ENCODE measurements at regions not wholly inside any gene's neighbourhood (a gene's known extent, or its start where the extent isn't known, plus 50 kb on each side); places are given as distances from the start of the nearest gene placed in this dataset.

DNA sequence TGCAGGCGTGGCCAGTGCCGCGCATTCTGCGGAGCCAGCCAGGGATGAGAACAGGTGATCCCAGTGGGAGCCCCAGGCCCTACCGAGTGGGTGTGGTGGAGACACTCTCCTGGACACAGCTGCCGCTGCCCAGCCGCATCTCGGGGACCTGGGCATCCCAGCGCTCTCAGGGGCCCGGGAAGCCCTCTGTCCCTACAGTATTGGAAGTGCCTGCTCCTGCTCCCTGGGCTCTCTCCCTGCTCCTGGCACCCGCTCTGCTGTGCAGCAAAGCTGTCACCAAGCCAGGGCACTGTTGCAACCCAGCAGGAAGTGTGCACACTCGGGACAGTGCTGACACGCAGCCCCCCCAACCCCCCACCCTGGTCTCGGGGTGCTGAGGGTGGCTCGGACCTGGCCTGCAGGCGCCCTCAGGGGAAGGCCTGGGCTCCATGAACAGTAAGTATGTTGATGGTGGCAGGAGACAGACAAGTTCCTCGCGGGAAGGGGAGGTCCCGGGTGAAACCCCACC lies 1177.4 kb upstream of the GBE1 start:
- FAIRE-seq (no peak), DNase-seq (ENCODE audit: insufficient read length, low spot score) (no peak)
- TF ChIP-seq POU2F2 (IDR thresholded peaks at IDR 0.05; ENCODE audit: low read depth, low read length): no peak
- TF ChIP-seq SPI1 (IDR thresholded peaks at IDR 0.05; ENCODE audit: low read depth, low read length): no peak
- TF ChIP-seq TAF1 (IDR thresholded peaks at IDR 0.05; ENCODE audit: low read depth, low read length): no peak
- no peak for TF ChIP-seq POLR2AphosphoS5 (IDR thresholded peaks at IDR 0.05; ENCODE audit: low read depth, low read length)
- no peak for TF ChIP-seq PAX5 (IDR thresholded peaks at IDR 0.05; ENCODE audit: insufficient read depth, low read length, severe bottlenecking)
- TF ChIP-seq POLR2A (IDR thresholded peaks at IDR 0.05; ENCODE audit: low read depth, low read length): no peak

DNA sequence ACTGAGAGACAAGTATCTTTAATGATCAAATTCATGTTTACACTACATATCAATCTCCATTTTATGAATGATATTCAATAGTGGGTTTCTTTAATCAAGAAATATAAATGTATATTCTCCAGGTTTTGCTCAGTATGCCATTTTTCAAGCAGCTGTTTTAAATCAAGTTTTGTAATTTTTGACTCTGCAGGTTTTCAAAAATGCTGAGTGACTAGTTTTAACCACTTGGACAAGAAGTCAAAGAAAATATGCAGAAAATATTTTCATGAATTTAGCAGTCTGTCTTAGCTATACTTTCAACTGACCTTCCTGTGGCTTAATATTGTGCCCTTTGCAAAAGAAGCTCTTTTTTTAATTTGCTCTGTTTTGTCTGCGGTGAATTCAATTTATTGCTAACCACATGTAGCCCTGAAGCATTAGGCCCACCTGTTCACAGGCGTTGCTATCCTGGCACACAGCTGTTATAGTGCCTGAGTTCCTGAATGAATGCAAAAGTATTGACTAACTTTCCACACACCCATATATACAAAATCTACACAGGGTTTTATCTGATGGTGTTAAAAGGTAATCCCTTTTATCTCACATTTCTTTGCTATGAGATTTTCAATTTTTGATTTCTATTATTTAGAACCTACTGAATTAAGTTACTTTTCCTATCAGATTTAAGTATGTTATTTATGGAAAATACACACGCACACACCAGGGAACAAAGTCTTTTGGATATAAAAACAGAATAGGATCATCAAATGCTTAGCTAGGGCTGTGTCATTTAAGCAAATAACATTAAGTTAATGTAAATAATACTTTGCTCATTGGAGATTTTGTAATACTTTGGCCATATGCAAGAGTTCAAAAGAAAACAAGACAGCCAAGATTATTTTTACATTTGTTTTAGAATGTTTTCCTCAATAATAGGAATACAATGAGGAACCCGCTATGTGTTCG lies 1166.1 kb upstream of the GBE1 start:
- FAIRE-seq: no peak
- no peak for TF ChIP-seq SPI1 (IDR thresholded peaks at IDR 0.05; ENCODE audit: low read depth, low read length)
- no peak for TF ChIP-seq TAF1 (IDR thresholded peaks at IDR 0.05; ENCODE audit: low read depth, low read length)
- TF ChIP-seq PAX5 (IDR thresholded peaks at IDR 0.05; ENCODE audit: insufficient read depth, low read length, severe bottlenecking): no peak
- TF ChIP-seq POLR2A (IDR thresholded peaks at IDR 0.05; ENCODE audit: low read depth, low read length): no peak
- no peak for TF ChIP-seq POU2F2 (IDR thresholded peaks at IDR 0.05; ENCODE audit: low read depth, low read length)
- TF ChIP-seq POLR2AphosphoS5 (IDR thresholded peaks at IDR 0.05; ENCODE audit: low read depth, low read length): no peak
- no peak for DNase-seq (ENCODE audit: insufficient read length, low spot score)

DNA sequence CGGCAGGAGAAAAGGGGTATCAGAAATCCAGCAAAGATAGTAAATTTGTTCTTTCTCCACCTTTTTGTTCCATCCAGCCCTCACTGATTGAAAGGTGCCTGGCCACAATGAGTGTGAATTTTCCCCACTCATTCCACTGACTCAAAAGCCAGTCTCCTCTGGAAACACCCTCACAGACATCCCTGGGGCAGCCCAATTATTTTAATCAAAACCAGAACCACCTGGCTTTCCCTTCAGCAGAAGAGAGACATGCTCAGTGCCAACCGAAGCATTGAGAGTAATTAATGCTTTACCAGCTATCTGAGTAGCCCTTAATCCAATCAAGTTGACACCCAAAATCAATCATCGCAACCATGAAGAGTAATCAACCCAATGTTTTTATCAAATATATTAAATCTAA lies 1129.6 kb upstream of the GBE1 start:
- TF ChIP-seq POU2F2 (IDR thresholded peaks at IDR 0.05; ENCODE audit: low read depth, low read length) (no peak), TAF1 (IDR thresholded peaks at IDR 0.05; ENCODE audit: low read depth, low read length) (no peak), POLR2A (IDR thresholded peaks at IDR 0.05; ENCODE audit: low read depth, low read length) (no peak), POLR2AphosphoS5 (IDR thresholded peaks at IDR 0.05; ENCODE audit: low read depth, low read length) (no peak), SPI1 (IDR thresholded peaks at IDR 0.05; ENCODE audit: low read depth, low read length) (no peak)
- no peak for DNase-seq (ENCODE audit: insufficient read length, low spot score)
- no peak for FAIRE-seq

DNA sequence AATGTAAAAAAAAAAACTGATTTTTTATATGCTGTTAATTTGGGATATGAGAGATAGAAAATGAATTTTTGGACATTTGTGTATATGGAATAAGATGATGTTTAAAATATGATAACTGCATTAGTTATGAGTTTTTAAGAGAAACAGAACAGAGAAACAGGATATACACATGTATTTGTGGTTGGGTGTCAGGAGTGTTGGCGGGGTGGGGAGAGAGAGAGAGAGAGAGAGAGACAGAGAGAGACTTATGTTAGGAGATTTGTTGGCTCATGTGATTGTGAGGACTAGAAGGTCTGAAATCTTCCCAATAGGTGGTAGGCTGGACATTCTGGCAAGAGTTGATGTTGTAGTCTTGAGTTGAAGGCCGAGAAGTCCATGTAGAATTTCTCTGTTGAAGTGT lies 1121.6 kb upstream of the GBE1 start:
- FAIRE-seq: no peak
- DNase-seq (ENCODE audit: insufficient read length, low spot score): no peak
- TF ChIP-seq TAF1 (IDR thresholded peaks at IDR 0.05; ENCODE audit: low read depth, low read length) (no peak), POU2F2 (IDR thresholded peaks at IDR 0.05; ENCODE audit: low read depth, low read length) (no peak), SPI1 (IDR thresholded peaks at IDR 0.05; ENCODE audit: low read depth, low read length) (no peak), POLR2AphosphoS5 (IDR thresholded peaks at IDR 0.05; ENCODE audit: low read depth, low read length) (no peak), PAX5 (IDR thresholded peaks at IDR 0.05; ENCODE audit: insufficient read depth, low read length, severe bottlenecking) (no peak), POLR2A (IDR thresholded peaks at IDR 0.05; ENCODE audit: low read depth, low read length) (no peak)

DNA sequence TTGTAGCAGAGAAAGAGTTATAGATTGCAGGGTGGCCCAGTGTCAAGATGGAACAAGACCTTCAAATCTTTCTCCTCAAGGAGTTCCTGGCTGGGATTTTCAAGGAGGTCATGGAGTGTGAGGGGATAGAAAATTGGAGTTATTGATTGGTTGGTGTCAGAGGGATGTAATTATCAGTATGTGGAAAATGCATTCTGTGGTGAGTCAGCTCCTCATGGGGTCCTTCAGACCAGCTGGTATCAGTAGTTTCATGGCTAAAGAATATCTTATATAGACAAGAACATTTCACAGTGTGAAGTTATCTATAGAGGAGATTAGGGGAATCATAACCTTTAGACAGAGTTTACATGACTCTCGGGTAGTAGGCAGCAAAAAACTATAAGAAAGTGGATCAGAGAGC lies 1114.0 kb upstream of the GBE1 start:
- DNase-seq (ENCODE audit: insufficient read length, low spot score) (no peak), FAIRE-seq (no peak)
- TF ChIP-seq POLR2A (IDR thresholded peaks at IDR 0.05; ENCODE audit: low read depth, low read length): no peak
- no peak for TF ChIP-seq POU2F2 (IDR thresholded peaks at IDR 0.05; ENCODE audit: low read depth, low read length)
- no peak for TF ChIP-seq TAF1 (IDR thresholded peaks at IDR 0.05; ENCODE audit: low read depth, low read length)
- no peak for TF ChIP-seq POLR2AphosphoS5 (IDR thresholded peaks at IDR 0.05; ENCODE audit: low read depth, low read length)
- TF ChIP-seq SPI1 (IDR thresholded peaks at IDR 0.05; ENCODE audit: low read depth, low read length): no peak
- no peak for TF ChIP-seq PAX5 (IDR thresholded peaks at IDR 0.05; ENCODE audit: insufficient read depth, low read length, severe bottlenecking)

DNA sequence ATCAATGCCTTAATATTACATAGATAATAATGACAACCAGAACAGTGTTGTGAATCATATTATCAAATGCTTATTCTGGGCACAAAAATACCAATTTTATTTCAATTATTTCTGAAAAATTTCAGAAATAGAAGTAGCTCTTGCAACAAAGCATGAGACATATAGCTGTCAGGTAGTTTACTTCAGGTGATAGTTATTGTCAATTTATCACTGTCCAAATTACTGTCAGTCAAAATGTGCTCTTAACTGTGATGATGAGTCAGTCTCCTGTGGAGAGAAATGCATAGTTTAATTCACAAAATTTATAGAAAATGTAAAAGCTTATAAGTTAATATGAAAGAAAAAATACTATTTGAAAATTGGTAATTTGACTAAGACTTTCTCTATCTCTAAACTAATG lies 1078.4 kb upstream of the GBE1 start:
- no peak for DNase-seq (ENCODE audit: insufficient read length, low spot score)
- FAIRE-seq: no peak
- TF ChIP-seq TAF1 (IDR thresholded peaks at IDR 0.05; ENCODE audit: low read depth, low read length): no peak
- no peak for TF ChIP-seq POLR2AphosphoS5 (IDR thresholded peaks at IDR 0.05; ENCODE audit: low read depth, low read length)
- TF ChIP-seq SPI1 (IDR thresholded peaks at IDR 0.05; ENCODE audit: low read depth, low read length): no peak
- TF ChIP-seq POLR2A (IDR thresholded peaks at IDR 0.05; ENCODE audit: low read depth, low read length): no peak
- no peak for TF ChIP-seq POU2F2 (IDR thresholded peaks at IDR 0.05; ENCODE audit: low read depth, low read length)
- no peak for TF ChIP-seq PAX5 (IDR thresholded peaks at IDR 0.05; ENCODE audit: insufficient read depth, low read length, severe bottlenecking)

DNA sequence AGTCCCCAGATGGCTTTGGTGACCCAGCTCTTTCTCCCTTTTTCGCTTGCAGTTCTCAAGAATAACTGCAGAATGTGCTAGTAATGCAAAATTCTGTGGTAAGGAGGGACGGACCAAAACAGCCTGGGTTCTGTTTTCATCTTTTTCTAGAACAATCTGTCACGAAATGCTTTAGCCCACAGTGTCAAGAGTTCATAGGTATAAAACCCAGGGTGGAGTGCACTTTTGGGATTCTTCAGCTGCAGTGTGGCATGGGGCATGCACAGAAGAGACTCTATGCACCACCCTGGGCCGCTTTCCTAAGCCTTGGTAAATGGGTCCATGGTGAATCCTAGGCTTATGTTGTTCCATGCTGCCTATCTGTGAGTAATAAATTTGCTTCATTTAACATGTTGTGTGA lies 1072.7 kb upstream of the GBE1 start:
- DNase-seq (ENCODE audit: insufficient read length, low spot score) (no peak), FAIRE-seq (no peak)
- no peak for TF ChIP-seq POLR2A (IDR thresholded peaks at IDR 0.05; ENCODE audit: low read depth, low read length)
- no peak for TF ChIP-seq PAX5 (IDR thresholded peaks at IDR 0.05; ENCODE audit: insufficient read depth, low read length, severe bottlenecking)
- TF ChIP-seq SPI1 (IDR thresholded peaks at IDR 0.05; ENCODE audit: low read depth, low read length): no peak
- no peak for TF ChIP-seq POU2F2 (IDR thresholded peaks at IDR 0.05; ENCODE audit: low read depth, low read length)
- no peak for TF ChIP-seq POLR2AphosphoS5 (IDR thresholded peaks at IDR 0.05; ENCODE audit: low read depth, low read length)
- TF ChIP-seq TAF1 (IDR thresholded peaks at IDR 0.05; ENCODE audit: low read depth, low read length): no peak

DNA sequence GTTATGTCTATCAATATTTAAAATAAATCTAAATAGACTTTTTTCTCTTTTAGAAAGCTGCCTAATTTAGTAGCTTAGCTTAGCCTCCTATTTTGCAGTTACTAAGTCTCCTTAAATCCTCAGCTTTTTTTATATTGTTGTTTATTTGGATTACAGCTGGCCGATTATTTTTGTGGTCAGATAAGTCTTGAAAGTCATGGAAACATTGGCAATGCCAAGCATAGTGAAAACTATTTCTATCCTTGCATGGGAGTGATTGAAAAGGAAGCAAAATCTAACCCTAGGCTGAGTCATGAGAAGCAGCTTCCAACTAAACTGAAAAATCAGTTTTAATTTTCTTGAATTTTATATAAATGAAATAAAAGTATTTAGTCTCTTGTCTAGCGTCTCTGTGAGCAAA lies 1063.0 kb upstream of the GBE1 start:
- DNase-seq (ENCODE audit: insufficient read length, low spot score) (no peak), FAIRE-seq (no peak)
- no peak for TF ChIP-seq POU2F2 (IDR thresholded peaks at IDR 0.05; ENCODE audit: low read depth, low read length)
- TF ChIP-seq POLR2AphosphoS5 (IDR thresholded peaks at IDR 0.05; ENCODE audit: low read depth, low read length): no peak
- no peak for TF ChIP-seq POLR2A (IDR thresholded peaks at IDR 0.05; ENCODE audit: low read depth, low read length)
- TF ChIP-seq SPI1 (IDR thresholded peaks at IDR 0.05; ENCODE audit: low read depth, low read length): no peak
- TF ChIP-seq PAX5 (IDR thresholded peaks at IDR 0.05; ENCODE audit: insufficient read depth, low read length, severe bottlenecking): no peak
- no peak for TF ChIP-seq TAF1 (IDR thresholded peaks at IDR 0.05; ENCODE audit: low read depth, low read length)

DNA sequence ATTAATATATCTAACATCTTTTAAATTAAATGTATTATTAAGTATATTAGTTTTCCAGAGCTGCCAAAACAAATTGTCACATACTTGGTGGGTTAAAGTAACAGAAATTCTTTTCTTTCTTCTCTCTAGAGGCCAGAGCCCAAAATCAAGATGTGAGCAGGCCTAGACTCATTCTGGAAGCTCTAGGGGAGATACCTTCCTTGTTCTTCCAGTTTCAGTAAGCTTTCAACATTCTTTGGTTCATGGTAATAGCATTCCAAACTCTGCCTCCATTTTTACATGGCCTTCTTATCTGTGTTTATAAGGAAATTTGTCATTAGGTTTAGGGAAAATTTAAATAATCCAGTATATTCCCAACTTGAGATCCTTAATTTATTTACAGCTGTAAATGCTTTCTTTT lies 1054.6 kb upstream of the GBE1 start:
- FAIRE-seq: no peak
- DNase-seq (ENCODE audit: insufficient read length, low spot score): no peak
- TF ChIP-seq PAX5 (IDR thresholded peaks at IDR 0.05; ENCODE audit: insufficient read depth, low read length, severe bottlenecking): no peak
- no peak for TF ChIP-seq POLR2AphosphoS5 (IDR thresholded peaks at IDR 0.05; ENCODE audit: low read depth, low read length)
- no peak for TF ChIP-seq TAF1 (IDR thresholded peaks at IDR 0.05; ENCODE audit: low read depth, low read length)
- TF ChIP-seq POLR2A (IDR thresholded peaks at IDR 0.05; ENCODE audit: low read depth, low read length): no peak
- TF ChIP-seq SPI1 (IDR thresholded peaks at IDR 0.05; ENCODE audit: low read depth, low read length): no peak
- no peak for TF ChIP-seq POU2F2 (IDR thresholded peaks at IDR 0.05; ENCODE audit: low read depth, low read length)

All from GM12891 (cell line).